ENCODE measurements at regions not wholly inside any gene's neighbourhood (a gene's known extent, or its start where the extent isn't known, plus 50 kb on each side); places are given as distances from the start of the nearest gene placed in this dataset.

GRCh38 chr6:18668994-18669393 is 281.8 kb downstream of the RNF144B start:
- no peak for DNase-seq (ENCODE audit: low read depth)

DNA sequence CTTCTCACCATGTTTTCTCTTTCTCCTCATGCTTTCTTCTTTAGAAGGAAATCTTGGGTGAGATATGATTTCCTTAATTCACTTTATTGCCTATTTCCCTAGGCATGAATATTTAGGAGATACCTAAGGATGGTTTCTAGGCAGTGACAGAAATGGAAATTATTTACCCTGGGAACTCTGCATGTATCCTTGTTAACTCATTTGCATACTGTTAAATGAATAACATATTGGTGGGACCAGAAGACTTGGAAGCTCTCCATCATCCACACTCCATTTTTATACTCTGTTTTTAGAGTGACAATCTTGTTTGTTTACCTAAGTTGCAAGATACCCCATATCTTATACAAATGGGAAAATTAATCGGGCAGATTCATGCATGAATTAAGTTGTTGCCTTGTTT is 285.7 kb downstream of the RNF144B start:
- no peak for DNase-seq (ENCODE audit: low read depth)

GRCh38 chr6:18674346-18674745 is 287.2 kb downstream of the RNF144B start:
- no peak for DNase-seq (ENCODE audit: low read depth)

DNA sequence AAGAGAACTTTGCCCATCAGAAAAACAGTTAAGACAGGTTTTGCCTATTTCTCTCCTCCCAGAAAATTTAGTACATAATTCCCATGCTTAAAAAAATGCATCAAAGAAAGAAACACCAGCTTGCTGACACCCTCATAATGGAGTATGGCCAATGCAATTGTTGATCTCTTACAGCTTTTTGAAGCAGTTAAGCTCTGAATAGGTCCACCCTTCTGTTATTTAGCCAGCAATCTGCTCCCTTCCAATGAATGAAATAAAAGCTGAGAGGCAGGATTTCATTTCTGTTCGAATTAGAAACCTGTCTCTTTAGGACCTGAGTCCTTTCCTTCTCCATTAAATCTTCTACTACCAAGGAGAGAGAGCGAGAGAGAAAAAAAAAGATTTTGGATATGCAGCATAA is 288.7 kb downstream of the RNF144B start:
- no peak for DNase-seq (ENCODE audit: low read depth)

GRCh38 chr6:18676548-18676947 is 289.4 kb downstream of the RNF144B start:
- no peak for DNase-seq (ENCODE audit: low read depth)

- DNase-seq (ENCODE audit: low read depth): no peak
Observed at GRCh38 chr6:18680842-18681241, 293.7 kb downstream of the RNF144B start.

DNA sequence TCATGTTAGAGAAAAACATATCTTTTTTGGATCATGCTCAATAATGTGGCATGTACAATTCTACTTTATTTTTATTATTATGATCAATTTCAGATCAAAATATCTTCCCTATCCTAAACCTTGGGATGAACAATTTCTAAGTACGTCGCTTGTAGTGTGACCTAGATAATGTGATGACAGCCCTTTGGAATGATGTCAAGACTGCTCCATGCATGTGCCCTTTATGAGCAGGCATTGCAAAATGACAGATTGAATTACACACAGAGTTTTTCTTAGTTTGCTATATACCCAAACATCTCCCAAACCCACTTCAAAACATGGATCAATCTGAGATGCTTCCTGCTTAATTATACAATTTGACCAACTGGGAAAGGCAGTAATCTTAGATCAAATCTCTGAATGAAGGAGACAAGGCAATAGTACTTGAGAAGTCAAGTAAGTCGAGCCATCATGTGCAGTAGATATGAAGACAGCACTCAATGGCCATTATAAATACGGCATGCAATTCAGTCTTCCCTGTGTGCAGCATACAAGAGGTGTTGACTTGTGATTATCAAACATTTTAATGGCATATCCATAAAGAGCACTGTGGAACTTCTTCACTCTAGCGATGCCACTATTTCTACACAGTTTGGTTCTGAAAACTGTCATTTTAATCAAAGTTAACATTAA is 294.8 kb downstream of the RNF144B start:
- DNase-seq (ENCODE audit: low read depth): no peak

- no peak for DNase-seq (ENCODE audit: low read depth)
Observed at GRCh38 chr6:18684343-18684742, 297.2 kb downstream of the RNF144B start.

GRCh38 chr6:18692929-18693685 is 306.0 kb downstream of the RNF144B start:
- no peak for DNase-seq (ENCODE audit: low read depth)

DNA sequence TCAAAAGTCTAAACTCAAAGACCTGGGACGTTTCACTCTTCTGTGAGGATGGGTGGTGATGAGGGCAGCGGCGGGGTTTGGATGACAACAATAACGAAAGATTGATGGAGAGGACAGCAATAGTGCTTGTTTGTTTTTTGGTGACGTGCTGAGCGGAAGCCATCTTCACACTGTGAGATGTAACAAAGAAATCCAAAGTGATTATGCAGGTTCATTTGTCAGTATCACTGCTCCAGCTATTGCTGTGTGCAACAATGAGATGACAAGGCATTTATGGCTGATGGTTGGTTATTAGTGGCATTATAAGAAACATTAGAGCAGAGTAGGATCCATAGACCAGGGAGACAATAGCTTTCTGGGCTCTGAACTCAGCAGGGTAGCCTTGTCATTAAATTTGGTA is 306.7 kb downstream of the RNF144B start:
- DNase-seq (ENCODE audit: low read depth): no peak

DNA sequence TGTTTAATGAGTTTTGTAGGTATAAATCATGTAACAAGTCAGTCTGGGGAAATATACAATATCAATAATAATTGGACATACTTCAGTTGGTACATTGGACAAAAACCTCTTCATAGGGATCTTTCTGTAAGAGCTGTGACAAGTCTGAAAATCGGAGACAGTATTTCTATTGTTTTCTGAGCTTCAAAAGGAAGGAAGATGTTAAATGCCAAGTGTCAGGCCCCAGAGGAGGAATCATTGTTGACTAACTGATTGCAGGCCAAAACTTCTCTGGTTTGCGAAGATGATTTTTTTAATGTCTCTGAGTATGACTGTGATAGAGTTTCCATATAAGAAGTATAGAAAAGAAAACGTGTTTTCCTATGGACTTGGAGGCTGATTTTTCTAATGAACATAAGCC is 316.4 kb downstream of the RNF144B start:
- no peak for DNase-seq (ENCODE audit: low read depth)

DNA sequence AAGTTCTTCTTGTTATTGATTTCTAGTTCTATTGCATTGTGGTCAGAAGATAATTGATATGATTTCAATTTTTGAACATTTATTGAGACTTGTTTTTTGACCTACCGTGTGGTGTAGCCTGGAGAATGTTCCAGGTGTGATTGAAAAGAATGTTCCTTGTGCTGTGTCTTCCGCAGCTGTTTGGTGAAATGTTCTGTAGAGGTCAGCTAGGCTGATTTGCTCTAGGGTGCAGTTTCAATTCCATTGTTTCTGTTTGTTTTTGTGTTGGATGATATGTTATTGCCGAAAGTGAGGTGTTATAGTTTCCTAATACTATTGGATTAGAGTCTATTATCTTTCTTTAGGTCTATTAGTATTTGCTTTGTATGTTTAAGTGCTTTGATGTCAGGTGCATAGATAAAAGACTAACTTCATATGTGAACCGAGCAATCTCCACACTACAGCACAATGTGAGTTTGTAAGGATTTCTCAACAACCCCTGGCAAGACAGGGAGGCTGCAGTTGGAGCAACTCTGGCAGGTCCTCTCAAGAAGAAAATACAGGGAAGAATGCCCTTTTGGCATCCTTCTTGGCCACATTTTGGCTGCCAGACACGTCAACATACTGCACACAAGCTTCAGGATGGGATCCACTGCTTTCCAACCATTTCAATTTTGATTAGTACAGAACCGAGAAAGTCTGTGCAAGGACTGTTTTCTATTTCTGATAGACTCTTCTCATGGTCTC is 320.7 kb downstream of the RNF144B start:
- DNase-seq (ENCODE audit: low read depth): no peak

GRCh38 chr6:18712595-18712994 is 325.4 kb downstream of the RNF144B start:
- no peak for DNase-seq (ENCODE audit: low read depth)

DNA sequence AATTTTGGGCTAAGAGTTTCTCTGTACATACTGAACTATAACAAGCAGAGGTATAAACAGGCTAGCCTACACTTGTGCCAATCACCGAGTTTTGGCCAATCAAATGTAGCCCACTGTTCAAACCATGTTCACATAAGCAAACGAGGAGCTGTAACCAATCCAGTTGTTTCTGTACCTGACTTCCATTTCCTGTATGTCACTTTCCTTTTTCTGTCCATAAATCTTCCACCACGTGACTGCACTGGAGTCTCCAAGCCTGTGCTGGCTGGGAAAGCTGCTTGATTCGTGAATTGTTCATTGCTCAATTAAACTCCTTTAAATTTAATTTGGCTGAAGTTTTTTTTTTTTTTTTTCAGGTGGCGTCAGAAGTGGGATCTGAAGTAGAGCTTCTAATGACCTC is 332.9 kb downstream of the RNF144B start:
- no peak for DNase-seq (ENCODE audit: low read depth)

DNA sequence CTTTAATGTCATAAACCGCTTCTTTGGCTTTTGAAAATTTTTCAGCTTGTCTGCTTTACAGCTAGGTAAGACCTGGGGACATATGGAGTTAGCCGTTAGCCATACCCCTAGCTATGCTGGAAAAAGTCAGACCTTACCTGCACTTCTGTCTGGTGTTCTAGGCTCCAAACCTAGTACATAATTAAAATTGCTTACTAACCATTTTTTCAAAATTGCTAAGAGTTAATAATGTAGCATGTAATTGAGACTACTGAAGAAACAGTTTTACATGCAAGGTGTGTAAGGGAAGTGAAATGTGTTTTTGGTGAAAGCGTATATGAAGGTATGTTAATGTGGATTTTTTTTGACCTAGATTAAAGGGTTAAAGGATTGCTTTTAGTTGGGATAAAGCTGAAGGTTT is 336.9 kb downstream of the RNF144B start:
- DNase-seq (ENCODE audit: low read depth): no peak

GRCh38 chr6:18725449-18725848 is 338.3 kb downstream of the RNF144B start:
- no peak for DNase-seq (ENCODE audit: low read depth)

- DNase-seq (ENCODE audit: low read depth): no peak
Observed at GRCh38 chr6:18733921-18734550, 346.9 kb downstream of the RNF144B start.

DNA sequence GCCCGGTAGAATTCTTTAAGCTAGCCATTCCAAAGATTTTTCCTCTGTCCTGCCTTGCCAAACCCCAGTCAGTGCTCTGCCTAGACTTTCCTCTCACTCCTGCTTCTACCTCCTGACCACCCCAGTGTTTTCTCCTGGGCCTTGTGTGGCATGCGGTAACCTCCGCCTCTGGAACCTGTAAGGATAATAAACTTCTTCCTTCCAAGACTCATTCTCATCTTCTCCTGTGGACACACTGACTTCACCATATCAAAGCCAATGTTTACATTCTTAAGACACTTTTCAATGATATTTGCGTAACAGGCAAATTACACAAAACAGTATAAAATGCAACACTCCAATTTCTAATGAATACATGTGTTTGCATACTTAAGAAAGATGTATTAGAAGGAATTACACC is 354.6 kb downstream of the RNF144B start:
- DNase-seq (ENCODE audit: low read depth): no peak

- DNase-seq (ENCODE audit: low read depth): peak; percentile 8
Observed at GRCh38 chr6:18742406-18742805, 355.3 kb downstream of the RNF144B start.

GRCh38 chr6:18746727-18747126 is 359.6 kb downstream of the RNF144B start:
- no peak for DNase-seq (ENCODE audit: low read depth)

GRCh38 chr6:18748314-18748713 is 361.2 kb downstream of the RNF144B start:
- no peak for DNase-seq (ENCODE audit: low read depth)

All from LHCN-M2 (cell line).